NOMO-1 treated with DMSO at 0.1 percent for 48 hours (cell line): ENCODE measurements at regions not wholly inside any gene's neighbourhood (a gene's known extent, or its start where the extent isn't known, plus 50 kb on each side); places are given as distances from the start of the nearest gene placed in this dataset.

ENCODE experiments used
- DNase-seq: peaks from one replicate; lab custom pipeline; 2025; ENCODE audit not compliant: unreplicated experiment; lab: John Stamatoyannopoulos, UW

GRCh38 chr1:50358962-50359361 is 64.3 kb downstream of the DMRTA2 start:
- no peak for DNase-seq

DNA sequence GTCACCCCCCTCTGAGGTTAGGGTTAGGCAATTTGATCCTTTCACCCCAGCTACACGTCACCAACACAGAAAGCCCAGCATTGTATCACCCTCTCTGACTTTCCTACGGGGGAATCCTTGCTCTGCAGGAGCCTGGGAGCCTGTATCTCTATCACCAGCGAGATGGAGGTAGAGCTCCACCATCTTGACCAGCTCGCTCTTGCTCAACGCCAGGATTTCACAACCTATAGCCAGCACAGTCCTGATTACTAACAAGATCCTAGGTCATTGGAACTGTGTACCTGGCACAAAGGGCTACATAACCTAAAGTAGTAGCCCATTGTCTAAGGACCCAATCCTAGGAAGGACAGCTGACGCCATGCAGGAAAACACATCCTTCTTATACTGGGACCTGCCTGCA is 66.1 kb downstream of the DMRTA2 start:
- no peak for DNase-seq

- DNase-seq = no peak
Measured at GRCh38 chr1:50354813-50355212, 68.4 kb downstream of the DMRTA2 start.

DNA sequence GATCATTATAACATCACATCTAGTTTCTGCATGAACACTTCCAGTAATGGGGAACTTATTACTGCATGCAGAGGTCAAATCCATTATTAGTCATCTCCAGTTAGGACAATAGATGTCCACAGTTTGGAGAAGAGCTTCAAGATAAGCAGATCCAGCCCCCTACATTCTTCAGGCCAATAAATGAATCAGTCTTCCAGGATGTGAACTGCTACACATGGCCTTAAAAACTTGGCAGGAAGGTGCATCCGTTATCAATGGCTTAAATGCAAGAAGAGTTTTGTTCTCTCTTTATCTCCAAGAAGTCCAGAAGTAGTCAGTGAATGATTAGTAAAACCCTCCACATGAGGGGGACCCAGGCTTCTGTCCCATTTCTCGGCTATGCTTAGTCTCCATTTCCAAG is 70.8 kb downstream of the DMRTA2 start:
- no peak for DNase-seq

GRCh38 chr1:50350868-50351267 is 72.4 kb downstream of the DMRTA2 start:
- DNase-seq = no peak

- DNase-seq = no peak
Measured at GRCh38 chr1:50350421-50350820, 72.8 kb downstream of the DMRTA2 start.

DNA sequence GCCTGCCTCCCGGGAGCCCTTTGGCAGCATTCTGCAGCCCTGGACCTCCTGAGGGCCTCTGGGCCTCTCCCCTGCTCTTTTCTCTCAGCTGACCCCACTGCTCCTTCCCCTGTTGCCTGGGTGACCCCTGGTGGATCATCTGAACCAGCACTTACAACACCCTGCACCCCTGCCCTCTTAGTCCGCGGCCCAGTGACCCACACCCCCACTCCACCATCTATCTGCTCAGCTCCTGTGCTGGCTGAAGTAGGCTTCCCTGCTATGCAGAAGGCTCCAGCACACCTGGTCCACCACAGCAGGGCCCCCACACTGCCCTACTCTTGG is 74.0 kb downstream of the DMRTA2 start:
- no peak for DNase-seq

- DNase-seq = peak; percentile 46
Measured at GRCh38 chr1:50348449-50349241, 74.6 kb downstream of the DMRTA2 start.

DNA sequence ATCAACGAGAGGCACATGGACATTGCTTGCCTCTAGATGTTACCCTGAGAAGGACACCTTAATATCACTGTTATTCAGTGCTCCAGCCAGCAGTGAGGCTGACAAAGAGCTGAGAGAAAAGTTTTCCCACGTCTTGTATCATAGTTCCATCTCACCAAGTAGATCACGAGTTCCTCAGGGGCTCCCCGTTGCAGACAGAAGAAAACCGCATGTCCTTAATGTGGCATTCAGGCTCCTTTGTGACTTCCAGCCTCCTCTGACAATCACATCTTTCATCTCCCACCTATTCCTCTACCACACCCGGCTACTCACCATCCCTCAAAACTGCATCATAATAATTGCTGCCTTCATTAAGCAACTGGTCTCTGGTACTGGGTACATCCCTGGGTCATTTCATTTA is 75.3 kb downstream of the DMRTA2 start:
- no peak for DNase-seq

GRCh38 chr1:50346621-50347020 is 76.6 kb downstream of the DMRTA2 start:
- no peak for DNase-seq

GRCh38 chr1:50343323-50343722 is 79.9 kb downstream of the DMRTA2 start:
- DNase-seq = no peak

GRCh38 chr1:50342525-50342924 is 80.7 kb downstream of the DMRTA2 start:
- no peak for DNase-seq

- DNase-seq = no peak
Measured at GRCh38 chr1:50335036-50335435, 88.2 kb downstream of the DMRTA2 start.

GRCh38 chr1:50333595-50333974 is 89.7 kb downstream of the DMRTA2 start:
- peak; percentile 29 for DNase-seq

DNA sequence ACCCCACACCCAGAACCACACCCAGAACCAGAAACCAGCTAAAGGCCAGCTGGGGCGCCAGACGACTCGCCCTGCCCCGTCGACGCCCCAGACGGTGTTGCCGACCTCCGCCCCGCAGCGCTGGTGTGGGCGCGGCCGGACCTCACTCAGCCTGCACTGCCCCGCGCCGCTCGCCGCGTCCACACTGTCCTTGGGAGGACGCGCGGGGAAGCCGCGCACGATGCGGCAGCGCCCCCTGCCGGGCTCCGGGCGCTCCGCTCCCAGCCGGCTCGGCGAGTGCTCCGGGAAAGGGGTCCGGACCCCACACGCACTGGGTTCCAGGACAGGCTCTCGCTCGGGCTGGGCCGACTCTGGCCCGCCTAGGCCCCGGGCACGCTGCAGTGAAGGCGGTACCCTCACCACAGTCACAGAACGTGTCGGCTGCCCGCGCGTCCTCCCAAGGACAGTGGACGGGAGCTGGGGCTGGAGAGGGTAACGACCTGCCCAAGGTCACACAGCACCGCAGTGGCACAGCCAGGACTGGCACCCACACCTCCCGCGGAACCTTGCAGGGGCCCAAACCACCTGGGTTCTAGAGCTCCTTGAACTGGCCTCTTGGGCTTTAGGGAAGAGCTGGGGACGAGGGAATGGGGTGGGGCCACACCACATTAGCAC is 90.2 kb downstream of the DMRTA2 start:
- peak; percentile 16 for DNase-seq

DNA sequence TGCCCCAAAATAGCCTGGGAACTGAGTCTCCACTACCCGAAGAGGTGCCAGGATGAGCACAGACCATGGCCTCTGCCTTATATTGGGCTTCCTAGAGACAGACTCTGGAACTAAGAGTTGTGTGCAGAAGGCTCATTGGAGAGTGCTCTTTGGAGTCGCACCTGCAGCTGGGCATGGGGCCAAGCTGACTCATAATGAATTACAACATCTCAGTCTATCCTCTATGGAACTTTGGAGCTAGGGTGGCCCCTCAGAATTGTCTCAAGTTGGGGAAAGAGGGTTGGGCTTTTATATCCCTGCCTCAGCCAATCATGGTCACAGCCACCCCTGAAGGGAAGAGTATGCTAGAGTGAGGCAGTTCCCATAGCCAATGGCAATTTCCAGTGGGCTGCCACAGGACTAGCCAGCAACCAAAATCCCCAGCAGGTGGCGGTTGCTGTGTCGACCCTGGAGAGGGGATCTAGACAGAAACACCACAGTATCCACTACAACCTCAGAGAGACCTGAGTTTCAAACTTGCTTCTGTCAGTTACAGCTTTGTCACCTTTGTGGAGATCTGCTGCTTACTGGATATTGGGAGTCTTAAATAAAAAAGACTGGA is 93.8 kb downstream of the DMRTA2 start:
- no peak for DNase-seq

DNA sequence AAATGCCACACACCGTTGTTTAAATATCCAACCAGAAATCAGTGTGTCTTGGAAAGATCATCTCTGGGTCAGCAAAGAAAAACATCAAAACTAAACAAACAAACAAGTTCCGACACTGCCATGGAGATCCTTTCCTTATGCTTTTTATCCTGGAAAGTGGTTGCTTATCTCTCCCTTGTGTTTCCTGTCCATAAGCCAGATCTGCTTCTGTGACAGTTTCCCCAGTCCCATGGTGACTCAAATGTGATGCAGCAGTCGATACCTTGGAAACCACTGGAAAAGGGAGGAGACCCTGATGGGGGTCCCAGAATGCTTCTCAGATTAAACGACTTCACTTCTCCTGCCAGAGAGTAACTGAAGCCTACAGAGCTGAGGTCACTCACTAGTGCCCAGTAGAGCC is 94.7 kb downstream of the DMRTA2 start:
- DNase-seq = no peak

- no peak for DNase-seq
Measured at GRCh38 chr1:50326026-50326425, 97.2 kb downstream of the DMRTA2 start.

DNA sequence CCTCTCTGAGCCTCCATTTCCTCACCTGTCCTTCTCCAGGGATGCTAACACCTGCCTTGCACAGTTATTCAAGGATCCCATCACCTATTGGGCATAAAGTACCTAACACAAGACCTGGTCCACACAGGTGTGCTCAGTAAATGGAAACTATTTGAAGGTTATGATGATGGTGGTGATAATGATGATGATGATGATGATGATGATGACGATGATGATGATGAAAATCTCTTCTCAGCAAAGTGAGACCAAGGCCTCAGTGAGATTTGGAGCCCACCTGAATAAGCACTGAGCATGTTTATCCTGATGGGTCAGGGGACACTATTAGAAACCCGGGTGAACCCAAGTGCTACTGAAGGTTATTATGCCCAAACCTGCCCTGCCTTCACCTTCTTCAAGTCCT is 100.7 kb downstream of the DMRTA2 start:
- no peak for DNase-seq

DNA sequence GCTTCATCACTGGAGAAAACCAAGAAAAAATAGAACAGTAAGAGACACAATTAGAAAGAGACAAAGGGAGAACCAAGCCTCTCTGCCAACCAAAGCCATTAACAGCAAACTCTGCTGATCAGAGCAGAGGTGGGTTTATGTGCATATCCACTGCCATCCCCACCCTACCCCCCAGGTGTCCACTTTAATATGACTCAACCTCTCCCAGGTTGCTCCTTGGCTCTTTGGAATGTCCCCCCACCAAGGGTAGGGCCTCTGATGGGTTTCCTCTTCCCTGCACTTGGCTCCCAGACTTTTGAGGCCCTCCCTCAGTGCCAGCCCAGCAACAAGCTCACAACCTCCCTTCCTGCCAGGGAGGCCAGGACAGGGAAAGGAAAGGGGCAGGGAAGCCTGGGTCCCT is 104.8 kb downstream of the DMRTA2 start:
- no peak for DNase-seq

DNA sequence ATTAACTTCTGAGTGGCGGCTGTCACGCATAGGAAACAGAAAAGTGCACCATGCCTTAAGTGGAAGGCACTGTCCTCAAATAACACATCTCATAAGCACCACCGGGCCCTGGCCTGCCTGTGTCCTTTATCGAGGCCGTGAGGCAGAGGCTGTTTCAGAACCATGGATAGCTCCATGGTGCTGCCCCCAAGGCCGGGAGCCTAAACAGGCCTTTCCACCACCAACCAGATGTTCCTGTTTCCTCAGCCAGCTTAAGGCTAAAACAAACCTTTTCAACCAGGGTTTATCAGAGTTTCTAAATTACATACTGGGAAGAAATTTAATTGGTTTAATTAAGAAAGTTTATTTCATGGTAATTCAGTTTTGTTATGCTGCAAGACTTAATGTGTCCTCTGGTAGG is 114.4 kb downstream of the DMRTA2 start:
- peak; percentile 4 for DNase-seq

DNA sequence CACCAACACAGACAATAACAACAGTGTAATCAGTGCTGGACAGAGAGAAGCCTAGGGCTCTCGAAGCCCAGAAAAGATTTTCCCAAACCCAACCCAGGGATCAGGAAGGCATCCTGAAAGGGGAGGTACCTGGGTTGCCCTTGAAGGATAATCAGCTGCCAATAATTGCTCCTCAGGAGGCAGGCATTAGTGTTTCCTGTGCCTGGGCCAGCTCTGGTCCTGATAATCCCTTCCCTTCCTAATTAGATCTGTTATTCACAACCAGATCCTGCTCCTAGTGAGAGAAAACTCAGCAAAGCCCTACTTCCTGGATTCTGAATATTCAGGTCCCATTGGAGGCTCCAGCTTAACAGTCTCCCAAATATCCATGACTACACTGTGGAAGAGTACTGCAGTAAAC is 117.4 kb downstream of the DMRTA2 start:
- no peak for DNase-seq

DNA sequence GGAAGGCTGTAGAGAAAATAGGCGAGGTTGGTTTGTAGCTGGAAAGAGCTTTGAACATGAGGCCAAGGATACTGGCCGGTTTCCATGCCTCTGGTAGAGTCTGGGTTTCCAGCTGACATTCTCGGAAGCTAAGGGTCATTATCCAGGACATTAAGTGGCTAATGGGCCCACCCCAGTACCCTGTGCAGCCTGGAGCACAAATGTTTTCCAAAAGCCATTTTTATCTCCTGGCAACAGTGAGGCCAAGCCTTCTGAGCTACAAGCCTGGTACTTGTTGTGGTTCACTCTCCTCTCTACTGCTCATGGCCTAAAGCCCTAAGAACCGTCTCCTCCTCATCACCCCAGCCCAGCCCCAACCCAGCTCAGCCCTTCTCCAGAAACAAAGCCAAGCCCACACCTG is 122.9 kb downstream of the DMRTA2 start:
- no peak for DNase-seq
